GM12865 (cell line): ENCODE measurements at regions not wholly inside any gene's neighbourhood (a gene's known extent, or its start where the extent isn't known, plus 50 kb on each side); places are given as distances from the start of the nearest gene placed in this dataset.

Experiments
- DNase-seq: peaks from one replicate; pipeline ENCODE4 v3.0.0; 2010; ENCODE audit warnings: low read depth
- H3K4me3 ChIP-seq: 2 replicates; pipeline ENCODE4 v1.5.1; 2011; ENCODE audit warnings: mild to moderate bottlenecking, low read depth, low read length, control low read depth
- CTCF ChIP-seq: IDR thresholded peaks from 2 replicates; pipeline ENCODE4 v1.5.1; 2011; ENCODE audit warnings: low read length, control low read depth, low read depth, inconsistent platforms; ENCODE audit not compliant: insufficient read depth; ENCODE audit errors: missing control alignments

- DNase-seq, result no peak
- no peak overlapping the region for H3K4me3 ChIP-seq
- TF ChIP-seq CTCF, result no peak
Observed at GRCh38 chr13:67772807-67773453, 542.8 kb upstream of the PCDH9 start.

GRCh38 chr13:67771106-67771505 lies 541.0 kb upstream of the PCDH9 start:
- TF ChIP-seq CTCF, result no peak
- no peak overlapping the region for H3K4me3 ChIP-seq
- no peak for DNase-seq

DNA sequence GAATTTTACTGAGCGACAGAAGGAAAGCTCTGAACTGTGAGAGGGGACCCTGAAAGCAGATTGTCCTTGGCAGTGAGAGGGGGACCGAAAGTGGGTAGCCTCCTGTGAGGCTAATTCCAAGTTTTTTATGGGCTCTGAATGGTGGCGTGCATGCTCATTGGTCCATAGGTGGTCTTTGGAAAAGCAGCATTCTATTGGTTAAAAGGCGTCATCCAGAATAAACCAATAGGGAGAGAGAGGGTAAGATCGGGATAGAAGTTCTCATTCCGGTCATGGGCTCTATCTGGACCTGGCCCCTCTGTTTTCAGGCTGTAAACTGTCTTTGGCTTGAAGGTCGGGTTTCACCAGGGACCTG lies 539.8 kb upstream of the PCDH9 start:
- TF ChIP-seq CTCF, result no peak
- DNase-seq, result no peak
- no peak overlapping the region for H3K4me3 ChIP-seq

GRCh38 chr13:67769063-67769986 lies 539.2 kb upstream of the PCDH9 start:
- no peak overlapping the region for H3K4me3 ChIP-seq
- no peak for TF ChIP-seq CTCF
- DNase-seq, result no peak

DNA sequence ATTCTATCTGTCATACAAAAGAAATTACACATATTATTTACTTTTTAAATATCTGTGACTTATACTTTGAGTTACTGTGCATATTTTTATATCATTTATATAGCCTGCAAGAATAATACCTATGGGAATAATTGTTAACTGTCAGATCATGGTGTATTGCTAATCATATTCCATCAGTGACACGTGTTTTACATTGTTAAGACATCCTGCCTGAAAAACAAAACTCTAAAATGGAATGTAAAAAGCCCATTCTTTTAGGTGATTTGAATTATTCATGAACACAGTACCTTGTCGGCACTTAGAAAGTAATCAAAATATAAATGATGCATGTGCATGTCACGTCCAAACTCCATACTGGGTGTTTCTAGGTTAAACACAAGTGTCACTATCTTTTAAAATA lies 533.8 kb upstream of the PCDH9 start:
- no peak for DNase-seq
- TF ChIP-seq CTCF, result no peak
- no peak overlapping the region for H3K4me3 ChIP-seq

- H3K4me3 ChIP-seq, result no peak overlapping the region
- no peak for TF ChIP-seq CTCF
- no peak for DNase-seq
Observed at GRCh38 chr13:67763384-67763783, 533.2 kb upstream of the PCDH9 start.
